ENCODE measurements at regions not wholly inside any gene's neighbourhood (a gene's known extent, or its start where the extent isn't known, plus 50 kb on each side); places are given as distances from the start of the nearest gene placed in this dataset.

GRCh38 chr5:67409126-67409777, 212.7 kb upstream of the CD180 start (continued):
- TF ChIP-seq AR (CRISPR knock-in tag; IDR thresholded peaks at IDR 0.05) (no peak), E2F4 (CRISPR knock-in tag; IDR thresholded peaks at IDR 0.05; ENCODE audit: borderline replicate concordance, low read depth) (no peak), USF1 (CRISPR knock-in tag; IDR thresholded peaks at IDR 0.05) (no peak)

- Mint-ChIP-seq H3K4me3 (no peak overlapping the region), H3K27ac (no peak overlapping the region), H3K36me3 (no peaks in the 10 kb centered on the region), H3K9me3 (no peaks in the 10 kb centered on the region), H3K27me3 (ENCODE audit: low read depth) (no peaks in the 10 kb centered on the region), H3K4me1 (peaks cover 7% of the 10 kb centered on the region)
- TF ChIP-seq CBFB (CRISPR knock-in tag; IDR thresholded peaks at IDR 0.05; ENCODE audit: low read depth) (no peak), AFF4 (CRISPR knock-in tag; IDR thresholded peaks at IDR 0.05; ENCODE audit: borderline replicate concordance) (no peak), GABPB1 (CRISPR knock-in tag; IDR thresholded peaks at IDR 0.05) (no peak), CTCF (IDR thresholded peaks at IDR 0.05) (no peak), MLX (CRISPR knock-in tag; IDR thresholded peaks at IDR 0.05) (no peak), EMX1 (CRISPR knock-in tag; IDR thresholded peaks at IDR 0.05) (no peak), ZNF396 (CRISPR knock-in tag; IDR thresholded peaks at IDR 0.05; ENCODE audit: borderline replicate concordance) (no peak), FOXP1 (CRISPR knock-in tag; IDR thresholded peaks at IDR 0.05; ENCODE audit: borderline replicate concordance) (no peak)
- ChIA-PET CTCF (no interaction called here), POLR2A (no interaction called here)
- ATAC-seq = no peak
- DNase-seq (ENCODE audit: low spot score) = no peak
Observed at GRCh38 chr5:67407979-67408378, 211.4 kb upstream of the CD180 start.

GRCh38 chr5:67405755-67406154, 209.2 kb upstream of the CD180 start:
- CTCF ChIA-PET = no interaction called here
- POLR2A ChIA-PET = no interaction called here
- no peak for TF ChIP-seq MYBL2 (CRISPR knock-in tag; IDR thresholded peaks at IDR 0.05)
- TF ChIP-seq GABPB1 (CRISPR knock-in tag; IDR thresholded peaks at IDR 0.05) = no peak
- TF ChIP-seq SMAD4 (CRISPR knock-in tag; IDR thresholded peaks at IDR 0.05) = no peak
- no peak for TF ChIP-seq HMGXB4 (CRISPR knock-in tag; IDR thresholded peaks at IDR 0.05)
- no peak for TF ChIP-seq ARID4B (CRISPR knock-in tag; IDR thresholded peaks at IDR 0.05; ENCODE audit: borderline replicate concordance)

More at GRCh38 chr5:67405755-67406154, 209.2 kb upstream of the CD180 start:
- ATAC-seq = no peak
- Mint-ChIP-seq H3K36me3 (no peaks in the 10 kb centered on the region), H3K4me1 (peaks cover 19% of the 10 kb centered on the region), H3K27ac (no peak overlapping the region), H3K27me3 (ENCODE audit: low read depth) (no peaks in the 10 kb centered on the region), H3K4me3 (no peak overlapping the region), H3K9me3 (no peaks in the 10 kb centered on the region)
- DNase-seq (ENCODE audit: low spot score) = no peak

Measured in WTC11 (cell line).